ENCODE measurements at regions not wholly inside any gene's neighbourhood (a gene's known extent, or its start where the extent isn't known, plus 50 kb on each side); places are given as distances from the start of the nearest gene placed in this dataset.

GRCh38 chr1:81582467-81582986, 218.2 kb upstream of the ADGRL2 start:
- TF ChIP-seq EGR1 (IDR thresholded peaks at IDR 0.05) (no peak), REST (IDR thresholded peaks at IDR 0.05; ENCODE audit: low read depth) (no peak), CEBPB (IDR thresholded peaks at IDR 0.05) (no peak), EP300 (IDR thresholded peaks at IDR 0.05; ENCODE audit: borderline replicate concordance) (no peak), FOXM1 (IDR thresholded peaks at IDR 0.05; ENCODE audit: borderline replicate concordance, low read depth) (no peak), MAX (IDR thresholded peaks at IDR 0.05) (no peak), RAD21 (IDR thresholded peaks at IDR 0.05; ENCODE audit: low read depth) (no peak), NFIC (IDR thresholded peaks at IDR 0.05) (no peak)
